Raji (cell line): ENCODE measurements at regions not wholly inside any gene's neighbourhood (a gene's known extent, or its start where the extent isn't known, plus 50 kb on each side); places are given as distances from the start of the nearest gene placed in this dataset.

Experiments
- POLR2A ChIP-seq: IDR thresholded peaks from 2 replicates; pipeline ENCODE4 v1.6.1; 2011; ENCODE audit warnings: low read depth, low read length, control low read depth; ENCODE audit not compliant: insufficient read depth

DNA sequence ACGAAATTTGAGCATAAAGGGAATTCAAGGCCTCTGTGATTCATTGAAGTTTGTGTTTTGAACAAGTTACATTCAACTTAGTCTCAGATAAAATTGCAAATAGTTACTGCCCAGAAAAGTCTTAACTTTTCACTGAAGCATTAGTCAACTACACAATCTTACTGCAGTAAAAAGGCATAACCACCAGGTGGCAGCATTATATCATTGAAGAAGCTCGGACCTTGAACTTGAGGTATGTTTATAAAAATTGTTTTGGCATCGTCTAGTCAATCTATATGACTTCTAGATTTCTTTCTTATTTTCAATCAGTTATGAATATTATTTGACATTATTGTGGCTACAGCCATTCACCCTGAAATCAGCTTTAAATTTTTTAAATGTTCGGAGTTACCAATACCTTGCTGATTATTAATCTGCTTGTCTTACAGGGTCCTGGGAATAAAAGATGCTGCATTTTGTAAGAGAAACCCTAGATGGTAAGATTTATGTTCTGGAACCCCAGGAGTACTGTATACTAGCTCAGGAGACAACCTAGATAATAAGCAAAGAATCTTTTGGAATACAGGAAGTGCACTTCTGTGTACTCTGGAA is 83.9 kb upstream of the GRAMD2B start:
- no peak for TF ChIP-seq POLR2A

DNA sequence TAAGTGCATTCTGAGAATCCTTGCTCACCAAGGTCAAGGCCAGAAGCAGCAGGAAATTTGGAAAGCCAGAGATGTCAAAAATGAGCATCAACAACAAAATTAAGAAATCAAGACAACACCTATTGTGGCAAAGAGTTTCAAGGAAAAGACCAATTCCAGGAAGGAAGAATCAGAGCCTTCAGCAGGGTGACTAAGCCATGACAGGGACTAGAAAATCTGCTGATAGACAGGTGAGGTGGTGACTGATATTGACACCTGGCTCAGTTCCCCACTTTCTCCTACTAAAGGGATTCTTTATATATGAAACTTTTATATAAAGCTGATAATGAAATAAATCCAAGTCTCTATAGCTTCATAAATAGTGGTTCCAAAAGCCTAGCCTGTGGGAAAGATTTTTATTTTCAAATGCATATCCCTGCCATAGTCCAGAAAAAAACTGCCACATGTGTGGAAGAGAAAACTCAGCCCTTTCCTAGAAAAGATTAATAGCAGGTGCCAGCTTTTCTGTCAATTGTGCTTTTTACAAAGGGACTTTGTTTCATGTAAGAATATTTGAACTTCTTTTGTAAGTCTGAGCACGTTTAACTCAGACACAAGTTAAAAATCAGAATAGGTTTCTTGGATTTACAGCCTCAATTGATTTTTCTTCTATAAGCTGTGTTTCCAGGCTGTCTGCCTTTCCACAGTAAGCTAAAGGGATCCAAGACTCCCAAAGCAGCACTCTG is 81.1 kb upstream of the GRAMD2B start:
- TF ChIP-seq POLR2A, result no peak

DNA sequence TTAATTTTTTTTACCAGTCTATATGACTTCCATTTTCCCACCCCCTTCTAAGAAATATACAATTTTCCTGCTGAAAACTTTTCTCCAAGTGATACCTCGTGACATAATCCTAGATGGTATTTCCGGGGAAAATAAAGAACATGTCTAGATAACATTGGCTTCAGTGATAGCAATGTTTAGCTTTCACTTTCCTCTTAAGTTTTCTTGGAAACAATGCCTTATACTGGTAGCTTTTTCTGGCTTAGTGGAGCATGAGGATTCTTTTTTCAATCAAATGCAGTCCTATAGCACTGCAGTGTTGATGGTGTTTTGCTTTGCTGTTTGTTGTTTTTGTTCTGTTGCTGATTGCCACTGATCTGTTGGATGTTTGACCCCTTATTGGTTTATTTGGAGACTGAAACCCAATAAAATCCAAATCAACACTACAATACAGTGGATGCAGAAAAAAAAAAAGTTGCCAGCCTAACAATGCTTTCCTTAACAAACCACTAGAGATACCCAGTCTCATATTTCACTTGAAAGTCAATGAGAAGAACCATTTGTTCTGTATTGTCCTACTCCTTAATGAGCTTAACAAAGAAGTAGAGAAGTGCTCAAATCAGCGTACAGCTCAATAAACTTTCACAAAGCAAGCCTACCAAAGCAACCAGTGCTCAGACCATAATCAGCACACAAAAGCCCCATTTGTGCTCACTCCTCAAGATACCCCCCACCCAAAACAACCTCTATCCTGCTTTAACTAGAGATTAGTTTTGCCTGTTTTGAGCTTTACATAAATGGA is 74.2 kb upstream of the GRAMD2B start:
- no peak for TF ChIP-seq POLR2A

DNA sequence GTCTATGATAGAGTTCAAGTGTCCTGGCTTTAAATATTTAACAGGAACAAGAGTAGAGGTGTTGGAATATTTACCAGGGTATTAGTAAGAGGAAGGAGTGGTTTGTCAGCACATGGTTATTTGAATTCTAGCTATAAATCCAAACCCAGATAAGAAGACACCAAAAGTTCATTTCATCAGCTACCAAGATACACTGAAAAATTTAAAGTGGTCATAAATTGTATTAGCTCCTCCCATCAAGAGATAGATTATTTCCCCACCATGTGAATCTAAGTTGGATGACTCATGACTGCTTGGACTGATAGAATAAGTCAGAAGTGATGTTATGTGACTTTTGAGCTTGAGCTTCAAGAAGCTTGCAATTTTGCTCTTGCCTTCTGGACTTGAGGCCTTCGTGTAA is 72.1 kb upstream of the GRAMD2B start:
- no peak for TF ChIP-seq POLR2A

DNA sequence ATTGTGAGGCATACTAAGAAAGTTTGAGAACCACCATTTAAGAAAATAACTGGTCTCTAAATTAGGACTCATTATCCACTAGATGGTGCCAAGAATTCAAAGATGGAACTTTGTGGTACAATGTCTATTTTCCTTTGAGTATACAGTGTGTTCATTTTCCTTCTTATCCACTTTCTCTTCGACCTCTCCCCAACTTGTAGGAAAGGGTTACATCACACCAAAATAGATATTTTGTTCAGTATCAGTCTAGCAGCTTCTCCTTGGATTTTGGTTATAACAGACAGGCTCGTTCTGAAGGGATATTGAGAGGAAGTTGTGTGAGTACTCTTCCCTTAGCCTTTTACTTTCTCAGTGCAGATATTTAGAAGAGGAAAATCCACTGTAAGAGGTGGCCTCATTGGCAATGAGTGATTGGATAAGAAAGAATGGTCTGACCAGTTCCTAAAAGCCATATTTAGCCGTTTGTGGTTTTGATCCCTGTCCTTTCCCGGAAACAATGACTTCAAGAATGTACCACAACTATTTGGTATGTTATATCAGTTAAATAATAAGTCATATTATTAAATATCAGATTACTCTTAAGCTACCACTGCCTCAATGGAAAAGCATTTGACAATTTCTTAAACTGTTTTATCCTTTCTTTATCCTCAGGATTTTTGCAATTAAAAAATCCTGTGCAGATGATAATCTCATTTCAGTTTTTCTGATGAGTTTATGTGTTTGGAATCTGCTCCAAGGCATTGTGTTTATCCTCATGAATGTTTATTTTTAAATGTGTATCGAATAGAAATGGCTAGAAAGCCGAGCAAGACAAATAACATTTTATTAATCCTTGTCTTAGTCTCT is 69.0 kb upstream of the GRAMD2B start:
- no peak for TF ChIP-seq POLR2A

DNA sequence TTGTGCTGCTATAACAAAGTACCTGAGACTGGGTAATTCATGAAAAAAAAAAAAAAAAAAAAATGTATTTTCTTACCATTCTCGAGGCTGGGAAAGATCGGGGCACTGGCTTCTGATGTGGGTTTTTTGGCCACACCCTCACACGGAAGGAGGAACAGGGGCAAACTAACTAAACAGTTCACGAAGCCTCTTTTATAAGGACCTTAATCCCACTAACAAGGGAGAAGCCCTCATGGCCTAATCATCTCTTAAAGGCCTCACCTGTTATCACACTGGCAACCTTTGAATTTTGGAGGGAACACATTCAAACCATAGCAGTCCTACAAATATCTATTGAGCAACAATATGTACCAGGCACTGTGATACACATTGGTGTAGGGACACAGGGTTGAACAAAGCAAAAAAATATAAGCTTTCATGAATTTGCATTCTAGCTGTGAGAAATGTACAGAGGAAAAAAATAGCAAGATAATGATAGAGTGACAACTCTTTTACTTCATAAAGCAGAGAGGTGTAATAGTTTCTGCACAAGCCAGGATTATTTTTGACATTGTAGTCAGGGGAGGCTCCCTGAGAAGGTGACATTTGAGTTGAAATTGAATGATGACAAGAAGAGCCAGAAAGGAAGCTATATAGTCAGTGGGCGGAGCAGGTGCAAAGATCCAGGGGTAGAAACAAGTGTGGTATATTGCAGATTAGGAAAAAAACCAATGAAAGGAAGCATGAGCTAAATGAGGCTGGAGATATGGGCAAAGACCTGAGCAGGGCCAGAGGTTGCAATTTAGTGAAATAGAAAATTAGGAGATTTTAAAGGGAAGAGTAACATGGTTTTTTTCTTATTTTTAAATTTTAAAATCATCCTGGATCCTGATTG is 68.1 kb upstream of the GRAMD2B start:
- no peak for TF ChIP-seq POLR2A

DNA sequence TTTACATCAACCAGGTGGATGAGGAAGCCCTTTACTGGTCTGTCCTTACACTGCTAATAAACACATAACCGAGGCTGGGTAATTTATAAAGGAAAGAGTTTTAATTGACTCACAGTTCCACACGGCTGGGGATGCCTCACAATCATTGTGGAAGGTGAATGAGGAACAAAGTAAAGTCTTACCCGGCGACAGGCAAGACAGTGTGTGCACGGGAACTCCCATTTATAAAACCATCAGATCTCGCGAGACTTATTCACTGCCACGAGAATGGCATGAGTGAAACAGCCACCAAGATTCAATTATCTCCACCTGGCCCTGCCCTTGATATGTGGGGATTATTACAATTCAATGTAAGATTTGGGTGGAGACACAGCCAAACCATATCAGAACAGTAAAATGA is 67.3 kb upstream of the GRAMD2B start:
- TF ChIP-seq POLR2A, result no peak

DNA sequence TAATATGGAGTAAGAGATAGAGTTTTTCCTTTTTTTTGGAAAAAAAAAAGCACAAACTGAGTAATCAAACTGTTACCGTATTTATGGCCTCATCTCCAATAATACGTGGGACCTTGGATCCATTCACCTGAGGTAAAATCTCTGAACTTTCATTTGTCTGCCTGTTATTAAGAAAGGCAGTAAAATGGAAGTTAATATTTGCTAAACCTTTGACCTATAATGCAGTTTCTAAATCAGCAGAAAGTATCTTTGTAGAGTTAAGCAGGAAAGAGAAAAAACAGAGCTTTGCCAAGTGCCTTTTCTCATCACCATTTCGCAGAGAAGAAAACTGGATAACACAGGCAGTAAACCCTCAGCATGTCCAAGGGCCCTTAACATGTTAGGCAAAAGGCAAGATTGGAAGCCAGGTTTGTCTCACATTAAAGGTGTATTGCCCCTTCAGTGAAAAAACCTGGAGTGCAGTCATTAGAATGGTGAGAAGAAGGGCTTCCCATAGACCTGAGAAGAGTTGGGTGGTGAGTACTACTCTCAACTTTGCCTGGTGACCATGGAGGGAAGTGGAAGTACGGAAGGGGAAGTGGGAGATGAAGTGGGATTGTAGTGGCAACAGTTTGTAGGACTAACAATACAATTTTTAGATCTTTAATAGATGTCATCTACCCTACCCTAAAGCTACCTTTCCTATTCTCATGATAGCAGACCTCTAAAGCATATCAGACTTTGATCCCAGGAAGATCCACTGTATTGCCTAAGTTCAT is 65.4 kb upstream of the GRAMD2B start:
- no peak for TF ChIP-seq POLR2A

DNA sequence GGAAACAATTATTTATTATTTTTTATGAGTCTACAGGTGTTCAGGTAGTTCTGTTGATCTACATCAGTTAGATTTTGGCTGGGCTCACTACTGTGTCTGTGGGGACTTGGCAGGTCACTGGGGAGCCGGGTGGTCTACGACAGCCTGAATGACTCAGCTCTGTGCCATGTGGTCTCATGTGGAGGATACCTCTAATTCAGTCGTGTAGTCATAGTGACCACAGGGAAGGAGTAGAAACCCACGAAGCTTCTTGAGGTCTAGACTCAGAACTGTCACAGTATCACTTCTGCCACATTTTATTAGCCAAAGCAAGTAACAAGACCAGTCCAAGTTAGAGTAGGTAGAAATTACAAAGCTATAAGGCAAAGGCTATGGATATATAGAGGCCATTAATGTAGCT is 64.7 kb upstream of the GRAMD2B start:
- TF ChIP-seq POLR2A, result no peak

DNA sequence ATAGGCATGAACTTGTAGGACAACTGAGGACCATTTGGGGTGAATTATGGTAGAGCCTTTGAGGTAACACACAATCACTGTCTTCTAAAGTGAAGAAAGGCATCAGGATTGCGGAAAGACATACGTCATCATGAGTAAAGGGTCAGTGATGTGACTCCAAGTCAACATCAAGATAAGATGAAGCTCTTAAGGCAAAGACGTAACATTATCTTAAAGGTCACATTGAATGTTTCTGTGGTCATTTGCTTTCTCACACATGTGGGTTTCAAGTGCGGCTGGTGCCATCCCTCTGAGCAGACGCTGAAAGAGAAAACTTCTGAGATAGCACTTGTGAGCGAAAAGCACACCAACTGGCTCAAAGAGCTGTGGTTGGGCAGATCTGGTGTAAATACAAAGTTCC is 63.3 kb upstream of the GRAMD2B start:
- no peak for TF ChIP-seq POLR2A

DNA sequence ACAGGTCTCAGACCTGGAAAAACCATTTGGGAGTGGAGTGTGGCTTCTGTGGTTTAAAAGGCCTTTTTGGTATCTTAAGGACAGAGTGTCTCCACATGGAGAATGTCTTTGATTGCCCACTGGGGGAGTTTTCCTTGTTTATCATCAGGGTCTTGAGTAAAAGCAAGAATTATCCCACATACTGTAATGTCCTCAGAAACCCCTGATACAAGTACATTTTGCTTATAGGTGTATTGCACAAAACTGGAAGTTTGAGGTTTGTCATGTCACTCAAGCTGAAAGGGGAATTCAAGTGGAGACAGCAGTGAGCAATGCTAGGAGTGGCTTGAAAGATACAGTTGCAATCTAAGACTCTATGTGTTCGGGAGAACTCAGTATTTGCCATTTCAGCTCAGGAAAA is 62.7 kb upstream of the GRAMD2B start:
- TF ChIP-seq POLR2A, result no peak

DNA sequence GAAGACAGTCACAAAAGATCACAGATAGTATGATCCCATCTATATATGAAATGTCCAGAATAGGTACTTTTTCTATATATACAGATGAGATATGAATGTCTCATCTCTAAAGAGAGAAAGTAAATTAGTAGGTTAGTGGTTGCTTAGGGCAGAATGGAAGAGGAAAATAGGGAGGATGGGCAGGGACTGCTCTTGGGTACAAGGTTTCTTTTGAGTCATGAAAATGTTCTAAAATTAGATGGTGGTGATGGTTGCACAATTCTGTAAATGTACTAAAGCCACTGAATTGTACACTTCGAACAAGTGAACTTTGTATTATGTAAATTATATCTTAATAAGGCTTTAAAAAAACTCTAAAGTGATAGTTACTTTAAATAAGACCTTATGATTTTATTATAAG is 59.6 kb upstream of the GRAMD2B start:
- no peak for TF ChIP-seq POLR2A

DNA sequence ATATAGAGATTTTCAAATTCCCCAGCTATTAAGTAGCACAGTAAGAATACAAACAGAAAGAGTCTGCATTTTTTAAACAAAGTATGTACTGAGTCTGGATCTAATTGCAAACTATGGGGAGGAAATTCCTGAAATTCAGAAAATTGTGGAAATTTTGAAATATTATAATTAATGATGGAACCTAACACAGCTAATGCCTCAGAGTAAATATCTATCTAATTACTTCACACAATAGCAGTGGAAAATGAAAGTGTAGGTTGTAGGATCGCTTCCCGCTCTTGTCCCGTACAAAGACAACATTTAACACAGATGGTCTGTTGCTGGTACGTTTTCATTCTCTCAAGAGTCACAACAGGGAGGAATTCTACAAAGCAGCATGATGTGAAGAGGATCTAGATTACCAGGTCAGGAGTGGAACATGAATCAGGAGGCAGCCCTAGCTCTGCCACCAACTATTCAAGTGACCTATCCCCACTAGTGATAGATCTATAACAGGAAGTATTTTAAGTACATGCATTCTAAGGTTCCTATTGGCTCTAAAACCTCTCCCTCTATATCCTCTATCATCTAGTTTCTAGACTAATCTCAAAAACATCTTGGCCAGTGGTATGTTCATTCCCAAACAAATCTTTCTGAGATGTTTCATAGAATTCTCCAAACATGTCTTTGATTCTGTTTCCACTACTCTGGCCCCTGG is 58.9 kb upstream of the GRAMD2B start:
- TF ChIP-seq POLR2A, result no peak

DNA sequence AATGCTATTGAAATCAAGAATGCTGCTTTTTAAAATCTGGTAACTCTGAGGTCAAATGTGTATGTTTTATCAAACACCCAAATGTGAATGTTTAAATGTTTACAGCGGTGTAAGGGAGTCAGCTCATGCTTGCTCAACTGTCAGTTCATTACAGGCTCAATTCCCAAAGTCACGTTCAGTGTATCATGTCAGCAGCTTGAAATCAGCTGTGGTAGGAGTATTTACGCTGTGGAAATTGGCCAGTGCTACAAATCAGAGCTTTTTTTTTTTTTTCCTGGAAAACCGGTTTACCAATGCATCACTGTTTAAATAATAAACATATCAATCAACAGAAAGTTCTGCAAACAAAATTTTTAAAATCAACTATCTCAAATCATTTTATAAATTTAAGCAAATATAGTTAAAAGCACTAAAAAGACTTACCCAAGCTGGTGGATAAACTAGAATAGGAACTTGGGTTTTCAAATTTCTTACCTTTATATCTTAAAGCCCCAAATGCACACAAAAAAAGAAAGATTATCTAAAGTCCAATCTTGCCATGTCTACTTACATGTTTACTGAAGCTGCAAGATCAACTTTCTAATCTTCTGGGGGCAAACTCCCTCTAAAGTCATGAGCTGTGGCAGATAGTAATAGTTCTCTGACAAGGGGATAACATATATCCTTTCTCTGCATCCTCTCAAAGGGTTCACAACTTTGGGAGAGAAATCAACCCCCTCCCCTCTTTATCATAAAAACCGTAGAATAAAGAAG is 57.6 kb upstream of the GRAMD2B start:
- TF ChIP-seq POLR2A, result no peak
